HS-27A (cell line): ENCODE measurements at regions not wholly inside any gene's neighbourhood (a gene's known extent, or its start where the extent isn't known, plus 50 kb on each side); places are given as distances from the start of the nearest gene placed in this dataset.
"Not testable (repeated sequence)": the region's sequence is repeated elsewhere in the genome, so short reads cannot be mapped to it uniquely, and the experiment has no call there.

Experiments used
- DNase-seq: peaks from one replicate; pipeline ENCODE4 v3.0.0-alpha.2; 2012; ENCODE audit warnings: low read depth, missing footprints

- not testable (repeated sequence) for DNase-seq
Observed at GRCh38 chr2:95727420-95727819, 135.6 kb downstream of the TRIM43 start.

GRCh38 chr2:95728878-95729596, 137.2 kb downstream of the TRIM43 start:
- DNase-seq, result peak; percentile 61

GRCh38 chr2:95729597-95729955, 137.8 kb downstream of the TRIM43 start:
- no peak for DNase-seq

- no peak for DNase-seq
Observed at GRCh38 chr2:95730813-95731212, 139.0 kb downstream of the TRIM43 start.

GRCh38 chr2:95734976-95735890, 143.4 kb downstream of the TRIM43 start:
- DNase-seq, result no peak

- DNase-seq, result no peak
Observed at GRCh38 chr2:95738301-95738700, 146.5 kb downstream of the TRIM43 start.

- not testable (repeated sequence) for DNase-seq
Observed at GRCh38 chr2:95752126-95752525, 160.3 kb downstream of the TRIM43 start.

- DNase-seq, result not testable (repeated sequence)
Observed at GRCh38 chr2:95753812-95754211, 162.0 kb downstream of the TRIM43 start.

GRCh38 chr2:95754213-95754612, 162.4 kb downstream of the TRIM43 start:
- DNase-seq, result not testable (repeated sequence)

GRCh38 chr2:95754819-95755563, 163.2 kb downstream of the TRIM43 start:
- DNase-seq, result not testable (repeated sequence)

GRCh38 chr2:95755956-95756669, 164.3 kb downstream of the TRIM43 start:
- not testable (repeated sequence) for DNase-seq

GRCh38 chr2:95757988-95758387, 166.2 kb downstream of the TRIM43 start:
- DNase-seq, result no peak

GRCh38 chr2:95759481-95760246, 167.9 kb downstream of the TRIM43 start:
- no peak for DNase-seq

- peak; percentile 51 for DNase-seq
Observed at GRCh38 chr2:95760806-95761525, 169.2 kb downstream of the TRIM43 start.

GRCh38 chr2:95761556-95761955, 169.8 kb downstream of the TRIM43 start:
- no peak for DNase-seq

- not testable (repeated sequence) for DNase-seq
Observed at GRCh38 chr2:95762023-95763021, 170.5 kb downstream of the TRIM43 start.

GRCh38 chr2:95763074-95763473, 171.3 kb downstream of the TRIM43 start:
- not testable (repeated sequence) for DNase-seq

GRCh38 chr2:95764966-95765365, 173.2 kb downstream of the TRIM43 start:
- not testable (repeated sequence) for DNase-seq
